A549 (cell line): ENCODE measurements at regions not wholly inside any gene's neighbourhood (a gene's known extent, or its start where the extent isn't known, plus 50 kb on each side); places are given as distances from the start of the nearest gene placed in this dataset.

Experiments
- ATAC-seq, 2 experiments: fragments of 200-7000 bp in 1 of 2; fragments of >200 bp in 1 of 2; cut with Nextera tagmentation in 1 of 2; cut with Tn5 transposase in 1 of 2; 3 replicates each; pipeline versions ENCODE4 v1.8.0 to v1.9.1; 2018 to 2020; ENCODE audit warnings: mild to moderate bottlenecking in 1 of 2, moderate library complexity in 1 of 2
- CTCF ChIA-PET: fragments of 300-600 bp; sonication (Branson Sonifier 250); formaldehyde crosslinking; extraction: SDS; loops from one replicate; lab custom pipeline; 2021; ENCODE audit warnings: antibody characterized with exemption, inconsistent platforms; lab: Yijun Ruan, JAX
- POLR2A ChIA-PET: fragments of 350-600 bp; formaldehyde crosslinking; extraction: SDS; loops from one replicate; lab custom pipeline; 2021; ENCODE audit warnings: antibody characterized with exemption, inconsistent platforms; lab: Yijun Ruan, JAX
- DNase-seq, 2 experiments: peaks; one replicate each; pipeline versions ENCODE4 v3.0.0 to v3.0.0-alpha.2; 2011 to 2016; ENCODE audit warnings: low read depth in 1 of 2, low spot score in 1 of 2
- FAIRE-seq: peaks from 2 replicates; lab custom pipeline; 2011; peaks lifted over from hg19 to GRCh38; lab: Jason Lieb, UNC
- H3K27ac ChIP-seq, 2 experiments: fragments of >200 bp; sonication (Bioruptor Twin); formaldehyde crosslinking; 3 replicates each; pipeline ENCODE4 v1.5.1; 2016 to 2017
- H3K4me1 ChIP-seq: fragments of >200 bp; sonication (Bioruptor Twin); formaldehyde crosslinking; 3 replicates; pipeline ENCODE4 v1.6.1; 2016
- H3K4me2 ChIP-seq: fragments of >200 bp; sonication (Bioruptor Twin); formaldehyde crosslinking; 3 replicates; pipeline ENCODE4 v1.6.1; 2016
- H3K4me3 ChIP-seq: fragments of >200 bp; sonication (Bioruptor Twin); formaldehyde crosslinking; 3 replicates; pipeline ENCODE4 v1.5.1; 2016
- H3K9me3 ChIP-seq: fragments of >200 bp; sonication (Bioruptor Twin); formaldehyde crosslinking; 3 replicates; pipeline ENCODE4 v1.6.1; 2016
- BCL3 ChIP-seq: fragments of >200 bp; sonication (Bioruptor Twin); formaldehyde crosslinking; IDR thresholded peaks from 3 replicates; pipeline ENCODE4 v1.6.1; 2016
- BHLHE40 ChIP-seq: IDR thresholded peaks from 2 replicates; pipeline ENCODE4 v1.6.1; 2012; ENCODE audit warnings: low read depth, low read length, inconsistent platforms
- CBX2 ChIP-seq: fragments of 200-600 bp; sonication (generic); IDR thresholded peaks from 2 replicates; pipeline ENCODE4 v1.6.1; 2016; ENCODE audit warnings: low read depth, mild to moderate bottlenecking, borderline replicate concordance
- CBX8 ChIP-seq: fragments of 200-600 bp; sonication (generic); IDR thresholded peaks from 2 replicates; pipeline ENCODE4 v1.6.1; 2016
- EHF ChIP-seq: fragments of 250-450 bp; sonication (Bioruptor Pico); IDR thresholded peaks from 2 replicates; pipeline ENCODE4 v1.5.0; 2020; ENCODE audit warnings: mild to moderate bottlenecking
- EHMT2 ChIP-seq: fragments of 200-600 bp; sonication (generic); IDR thresholded peaks from 2 replicates; pipeline ENCODE4 v1.6.1; 2016; ENCODE audit warnings: antibody characterized with exemption, low read depth, mild to moderate bottlenecking, moderate library complexity
- EP300 ChIP-seq, 2 experiments: fragments of >200 bp; sonication (Bioruptor Twin); formaldehyde crosslinking; IDR thresholded peaks; 2 replicates in 1 of 2; 3 replicates in 1 of 2; pipeline ENCODE4 v1.6.1; 2016 to 2017
- FOXS1 ChIP-seq: fragments of 250-450 bp; sonication (Bioruptor Pico); IDR thresholded peaks from 2 replicates; pipeline ENCODE4 v1.5.0; 2020; ENCODE audit warnings: mild to moderate bottlenecking, moderate library complexity
- HMGXB4 ChIP-seq: fragments of 250-450 bp; sonication (Bioruptor Pico); IDR thresholded peaks from 2 replicates; pipeline ENCODE4 v1.5.0; 2021; ENCODE audit warnings: mild to moderate bottlenecking, moderate library complexity, borderline replicate concordance
- HOXB5 ChIP-seq: fragments of 250-450 bp; sonication (Bioruptor Pico); IDR thresholded peaks from 2 replicates; pipeline ENCODE4 v1.5.0; 2020; ENCODE audit warnings: mild to moderate bottlenecking, moderate library complexity
- JUN ChIP-seq, 2 experiments: fragments of >200 bp; sonication (Bioruptor Twin); formaldehyde crosslinking; IDR thresholded peaks; 2 replicates in 1 of 2; 3 replicates in 1 of 2; pipeline ENCODE4 v1.6.1; 2016 to 2017
- KDM5A ChIP-seq: fragments of 200-600 bp; sonication (generic); IDR thresholded peaks from 2 replicates; pipeline ENCODE4 v1.6.1; 2016; ENCODE audit warnings: antibody characterized with exemption, mild to moderate bottlenecking
- MAFK ChIP-seq: fragments of 450-650 bp; IDR thresholded peaks from 2 replicates; pipeline ENCODE4 v1.6.1; 2014; ENCODE audit not compliant: partially characterized antibody
- MAX ChIP-seq: IDR thresholded peaks from 2 replicates; pipeline ENCODE4 v1.6.1; 2012
- POLR2AphosphoS2 ChIP-seq: conservative IDR thresholded peaks from 2 replicates; pipeline ENCODE4 v1.6.1; 2012; ENCODE audit warnings: low read length, improper control_type of control experiment, inconsistent platforms
- REST ChIP-seq: fragments of 200-600 bp; sonication (generic); IDR thresholded peaks from 2 replicates; pipeline ENCODE4 v1.6.1; 2016; ENCODE audit warnings: antibody characterized with exemption, mild to moderate bottlenecking, moderate library complexity
- RFX5 ChIP-seq: fragments of 450-650 bp; IDR thresholded peaks from 2 replicates; pipeline ENCODE4 v1.7.1; 2014; ENCODE audit warnings: antibody characterized with exemption, mild to moderate bottlenecking, moderate library complexity
- RNF2 ChIP-seq: fragments of 200-600 bp; sonication (generic); IDR thresholded peaks from 2 replicates; pipeline ENCODE4 v1.6.1; 2016; ENCODE audit warnings: low read depth, mild to moderate bottlenecking, antibody characterized with exemption, moderate library complexity, borderline replicate concordance
- SMC3 ChIP-seq: fragments of >200 bp; sonication (Bioruptor Twin); formaldehyde crosslinking; IDR thresholded peaks from 3 replicates; pipeline ENCODE4 v1.6.1; 2018; ENCODE audit warnings: inconsistent platforms
- SREBF2 ChIP-seq: fragments of 450-650 bp; IDR thresholded peaks from 2 replicates; pipeline ENCODE4 v1.6.1; 2014; ENCODE audit warnings: mild to moderate bottlenecking, moderate library complexity
- TFCP2L1 ChIP-seq: fragments of 250-450 bp; sonication (Bioruptor Pico); IDR thresholded peaks from 2 replicates; pipeline ENCODE4 v1.5.0; 2021; ENCODE audit warnings: mild to moderate bottlenecking
- ZFP36 ChIP-seq: fragments of 450-650 bp; IDR thresholded peaks from 2 replicates; pipeline ENCODE4 v1.6.1; 2014; ENCODE audit warnings: borderline replicate concordance; ENCODE audit not compliant: partially characterized antibody
- WGBS: methylation state at CpG from one replicate; pipeline ENCODE4 v1.1.6; 2017; ENCODE audit errors: missing lambda C conversion rate; 5-methylcytosine and 5-hydroxymethylcytosine counted together

- FAIRE-seq (no peak), DNase-seq (no peak)
- WGBS = 94% methylated on average over 1 of the region's 1 CpG
- H3K4me2 ChIP-seq = no peak overlapping the region
- no peak for TF ChIP-seq BCL3
- TF ChIP-seq CBX8 = no peak
- no peak for TF ChIP-seq RNF2
- TF ChIP-seq KDM5A = no peak
- TF ChIP-seq MAFK = no peak
- TF ChIP-seq BHLHE40 = no peak
- no peak for TF ChIP-seq EHMT2
- TF ChIP-seq SREBF2 = no peak
- TF ChIP-seq EP300 (IDR thresholded peaks at IDR 0.05) = no peak
- no peak for TF ChIP-seq JUN (IDR thresholded peaks at IDR 0.05)
- no peak for TF ChIP-seq CBX2
- TF ChIP-seq ZFP36 = no peak
- TF ChIP-seq RFX5 = no peak
- TF ChIP-seq SMC3 = no peak
- TF ChIP-seq, all 56 proteins: peak for 0
- H3K9me3 ChIP-seq = no peaks in the 10 kb centered on the region
- H3K4me3 ChIP-seq = no peak overlapping the region
- CTCF ChIA-PET = interaction anchor here (0.6 kb wide), 1 partner anchor 1004 kb away, joined by 3 read pairs; no protein-coding TSS in a partner anchor
- H3K27ac ChIP-seq = no peak overlapping the region
- no peak for ATAC-seq
- no peaks in the 10 kb centered on the region for H3K4me1 ChIP-seq
- POLR2A ChIA-PET = no interaction called here
These were observed 867.2 kb downstream of the NR2F1-AS1 start for GRCh38 chr5:92713826-92714225.

GRCh38 chr5:92713335-92713743 lies 867.7 kb downstream of the NR2F1-AS1 start:
- ATAC-seq = no peak
- POLR2A ChIA-PET = no interaction called here
- no peak for FAIRE-seq
- H3K4me3 ChIP-seq = no peak overlapping the region
- no peaks in the 10 kb centered on the region for H3K9me3 ChIP-seq
- 84% methylated on average over 8 of the region's 8 CpGs for WGBS
- no peaks in the 10 kb centered on the region for H3K4me1 ChIP-seq
- CTCF ChIA-PET = interaction anchor here (0.6 kb wide), 1 partner anchor 1004 kb away, joined by 3 read pairs; no protein-coding TSS in a partner anchor
- TF ChIP-seq HOXB5 = no peak
- TF ChIP-seq EHF (CRISPR knock-in tag) = no peak
- TF ChIP-seq MAX = no peak
- no peak for TF ChIP-seq POLR2AphosphoS2
- TF ChIP-seq HMGXB4 = no peak
- no peak for TF ChIP-seq REST
- TF ChIP-seq CBX2 = no peak
- no peak for TF ChIP-seq FOXS1 (CRISPR knock-in tag)
- TF ChIP-seq TFCP2L1 (CRISPR knock-in tag) = no peak
- TF ChIP-seq BHLHE40 = no peak
- TF ChIP-seq KDM5A = no peak
- H3K4me2 ChIP-seq = no peak overlapping the region
- no peak overlapping the region for H3K27ac ChIP-seq
- DNase-seq = no peak
